GM10266 (cell line): ENCODE measurements at regions not wholly inside any gene's neighbourhood (a gene's known extent, or its start where the extent isn't known, plus 50 kb on each side); places are given as distances from the start of the nearest gene placed in this dataset.

Source experiments
- DNase-seq: peaks from one replicate; pipeline ENCODE4 v3.0.0; 2012; ENCODE audit errors: extremely low spot score
- TF ChIP-seq, protein P1 (sequence below): IDR thresholded peaks from 2 replicates; pipeline ENCODE4 v1.5.1; 2012; ENCODE audit warnings: mild to moderate bottlenecking, low read depth; ENCODE audit not compliant: control insufficient read depth, insufficient read depth; ENCODE audit errors: missing control alignments

DNA sequence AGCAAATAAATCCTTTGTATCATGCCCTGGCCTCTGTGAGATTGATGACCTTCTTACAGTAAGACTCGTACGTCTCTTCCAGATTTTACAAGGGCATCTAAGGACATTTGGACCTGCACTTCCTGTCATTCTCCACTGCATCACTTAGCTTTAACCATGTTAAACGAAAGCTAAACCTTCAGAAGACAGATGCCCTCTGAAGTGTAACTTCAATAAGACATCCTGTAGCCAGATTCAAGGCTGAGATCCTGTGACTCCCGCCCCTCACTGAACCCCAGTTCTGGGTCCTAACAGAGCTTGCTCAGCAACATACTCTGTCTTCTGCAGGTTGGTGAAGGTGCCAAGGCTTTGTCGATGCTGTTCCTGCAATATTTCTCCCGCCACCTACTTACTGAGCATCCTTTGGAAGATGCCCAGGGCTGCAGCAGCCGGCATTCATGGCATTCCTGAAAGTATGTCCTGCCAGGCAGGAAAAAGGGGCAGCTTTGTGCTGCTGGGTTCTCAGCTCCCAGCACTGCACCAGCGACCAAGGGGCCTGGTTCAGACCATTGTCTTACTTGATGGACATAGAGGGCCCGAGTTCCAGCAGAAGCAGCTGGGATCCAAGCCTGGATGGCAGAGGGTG lies 131.1 kb downstream of the AXIN2 start:
- no peak for DNase-seq
- TF ChIP-seq, protein P1, sequence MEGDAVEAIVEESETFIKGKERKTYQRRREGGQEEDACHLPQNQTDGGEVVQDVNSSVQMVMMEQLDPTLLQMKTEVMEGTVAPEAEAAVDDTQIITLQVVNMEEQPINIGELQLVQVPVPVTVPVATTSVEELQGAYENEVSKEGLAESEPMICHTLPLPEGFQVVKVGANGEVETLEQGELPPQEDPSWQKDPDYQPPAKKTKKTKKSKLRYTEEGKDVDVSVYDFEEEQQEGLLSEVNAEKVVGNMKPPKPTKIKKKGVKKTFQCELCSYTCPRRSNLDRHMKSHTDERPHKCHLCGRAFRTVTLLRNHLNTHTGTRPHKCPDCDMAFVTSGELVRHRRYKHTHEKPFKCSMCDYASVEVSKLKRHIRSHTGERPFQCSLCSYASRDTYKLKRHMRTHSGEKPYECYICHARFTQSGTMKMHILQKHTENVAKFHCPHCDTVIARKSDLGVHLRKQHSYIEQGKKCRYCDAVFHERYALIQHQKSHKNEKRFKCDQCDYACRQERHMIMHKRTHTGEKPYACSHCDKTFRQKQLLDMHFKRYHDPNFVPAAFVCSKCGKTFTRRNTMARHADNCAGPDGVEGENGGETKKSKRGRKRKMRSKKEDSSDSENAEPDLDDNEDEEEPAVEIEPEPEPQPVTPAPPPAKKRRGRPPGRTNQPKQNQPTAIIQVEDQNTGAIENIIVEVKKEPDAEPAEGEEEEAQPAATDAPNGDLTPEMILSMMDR, result no peak

DNA sequence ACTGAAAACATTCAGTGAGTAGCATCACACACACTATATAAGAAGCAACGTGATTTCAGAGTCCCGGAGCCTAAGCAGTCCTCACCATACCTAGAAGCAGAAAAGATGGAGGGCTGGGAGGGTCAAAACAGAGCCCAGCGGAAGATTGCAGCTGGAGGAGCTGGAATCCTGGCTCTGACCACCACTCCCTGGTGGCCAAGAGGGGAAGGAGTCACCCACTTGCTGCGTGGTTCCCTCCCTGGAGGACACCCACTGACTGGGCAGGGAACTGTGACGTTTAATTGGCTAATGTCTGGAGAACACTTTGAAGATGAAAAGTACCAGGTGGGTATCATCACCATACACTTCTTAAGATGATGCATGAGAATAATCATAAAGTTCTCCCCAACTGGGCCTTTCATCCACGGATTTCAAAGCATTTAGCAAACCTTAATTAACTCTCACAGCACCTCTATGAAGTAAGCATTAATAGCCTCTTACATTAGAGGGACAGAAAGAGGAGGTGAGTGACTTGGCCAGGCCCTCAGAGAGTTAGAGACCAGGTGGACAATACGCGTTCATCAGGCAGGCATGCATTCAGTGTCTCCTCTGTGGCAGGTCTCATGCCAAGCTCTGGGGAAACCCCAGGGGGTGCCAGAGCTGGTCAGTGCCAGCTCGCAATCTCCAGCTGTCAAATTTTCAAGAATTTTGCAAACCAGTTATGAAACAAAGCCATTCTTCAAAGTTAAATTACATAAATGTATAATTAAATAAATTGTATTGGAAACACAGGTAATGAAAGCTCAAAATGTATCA lies 137.9 kb downstream of the AXIN2 start:
- TF ChIP-seq, protein P1, result no peak
- DNase-seq, result no peak

DNA sequence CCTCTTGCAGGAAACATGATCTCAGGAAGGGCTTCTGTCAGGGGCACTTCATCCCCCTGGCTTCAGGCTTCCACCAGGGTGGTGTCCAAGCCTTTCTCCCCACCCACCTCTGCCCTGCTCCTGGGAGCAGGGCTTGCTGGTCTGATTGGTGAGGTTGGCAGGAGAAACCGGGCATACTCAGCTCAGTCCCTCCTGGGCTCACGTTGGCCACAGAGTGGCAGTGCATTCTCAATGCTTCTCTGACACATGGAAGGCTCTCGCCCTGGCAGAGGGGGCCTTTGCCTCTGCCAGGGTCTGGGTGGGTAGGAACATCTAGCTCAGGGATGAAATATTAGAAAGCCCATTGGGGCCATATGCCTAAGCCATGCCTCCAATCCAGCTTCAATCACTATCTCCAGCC lies 142.8 kb downstream of the AXIN2 start:
- no peak for DNase-seq
- TF ChIP-seq, protein P1, result no peak

DNA sequence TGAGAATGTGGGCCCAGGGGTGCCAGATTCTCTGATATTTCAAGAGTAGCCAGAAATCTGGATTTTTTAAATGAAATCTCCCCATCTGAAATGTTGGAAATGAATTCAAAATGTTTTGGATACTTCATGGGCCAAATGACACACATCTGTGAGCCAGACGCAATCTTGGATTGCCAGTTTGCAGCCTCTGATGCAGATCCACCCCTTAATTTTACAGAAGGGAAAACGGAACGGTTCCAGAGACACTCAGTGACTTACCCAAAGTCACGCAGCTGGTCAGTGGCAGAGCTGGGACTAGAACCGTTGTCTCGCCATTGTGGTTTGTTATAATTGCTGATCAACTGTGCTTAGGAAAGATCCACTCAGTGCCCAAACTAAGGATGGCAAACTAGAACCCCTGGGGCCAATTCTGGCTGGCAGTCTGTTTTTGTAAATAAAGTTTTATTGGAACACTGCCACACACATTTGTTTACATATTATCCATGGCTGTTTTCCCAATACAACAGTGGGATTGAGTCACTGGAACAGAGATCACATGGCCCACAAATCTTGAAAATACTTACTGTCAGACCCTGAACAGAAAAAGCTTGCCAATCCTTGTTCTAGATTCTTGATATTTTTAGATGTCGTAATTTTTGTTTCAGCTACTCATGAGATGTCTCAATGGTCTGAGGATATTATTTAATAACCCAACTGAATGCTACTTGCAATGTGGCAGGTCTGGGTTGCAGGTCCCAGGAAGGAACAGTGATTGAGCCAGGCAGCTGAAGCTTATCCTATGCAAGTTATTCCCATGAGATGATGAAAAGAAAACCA lies 143.8 kb downstream of the AXIN2 start:
- no peak for DNase-seq
- TF ChIP-seq, protein P1, result no peak

DNA sequence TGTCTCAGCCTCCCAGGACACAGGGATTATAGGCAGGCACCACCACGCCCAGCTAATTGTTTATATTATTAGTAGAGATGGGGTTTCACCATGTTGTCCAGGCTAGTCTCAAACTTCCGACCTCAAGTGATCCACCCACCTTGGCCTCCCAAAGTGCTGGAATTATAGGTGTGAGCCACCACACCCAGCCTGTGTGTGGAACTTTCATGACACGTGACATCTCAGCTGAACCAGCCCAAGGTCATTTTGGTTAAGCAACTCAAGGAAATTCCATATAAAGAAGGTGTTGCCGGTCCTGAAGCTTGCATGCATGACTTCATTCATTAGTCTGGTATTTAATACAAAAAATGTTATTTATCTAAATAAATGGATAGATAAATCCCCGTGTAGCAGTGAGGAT lies 145.5 kb downstream of the AXIN2 start:
- no peak for DNase-seq
- TF ChIP-seq, protein P1, result no peak

DNA sequence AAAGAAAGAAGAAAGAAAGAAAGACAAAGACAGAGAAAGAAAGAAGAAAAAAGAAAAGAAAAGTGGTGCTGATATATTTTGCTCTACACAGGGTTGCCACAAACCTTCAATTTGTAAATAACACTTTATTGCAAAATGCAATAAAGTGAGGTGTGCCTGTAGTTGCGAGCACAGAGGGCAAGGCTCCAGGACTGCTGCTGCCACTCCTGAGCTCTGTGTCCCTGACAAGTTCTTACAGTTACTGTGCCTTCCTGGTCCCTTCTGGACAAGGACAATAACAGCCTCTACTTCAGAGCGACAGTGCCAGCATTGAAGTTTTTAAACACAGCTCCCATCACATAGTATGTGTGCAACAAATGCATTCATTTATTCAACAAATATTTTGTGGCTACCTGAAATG lies 148.1 kb downstream of the AXIN2 start:
- TF ChIP-seq, protein P1, result no peak
- no peak for DNase-seq
